Mucosa of descending colon (tissue), 3 donors: ENCODE measurements at regions not wholly inside any gene's neighbourhood (a gene's known extent, or its start where the extent isn't known, plus 50 kb on each side); places are given as distances from the start of the nearest gene placed in this dataset.

ENCODE experiments used
- ATAC-seq: fragments of 200-7000 bp; cut with Tn5 transposase; one replicate; pipeline ENCODE4 v1.9.1; 2020; ENCODE audit warnings: mild to moderate bottlenecking, moderate library complexity
- DNase-seq, 3 donors: peaks; one replicate each; pipeline ENCODE4 v3.0.0-alpha.2; 2020
- H3K36me3 ChIP-seq: fragments of 200-600 bp; one replicate; pipeline ENCODE4 v1.8.0; 2021; ENCODE audit warnings: low read depth, mild to moderate bottlenecking
- H3K4me1 ChIP-seq: fragments of 200-600 bp; one replicate; pipeline ENCODE4 v1.8.0; 2021; ENCODE audit warnings: low read depth, mild to moderate bottlenecking
- H3K4me3 ChIP-seq: fragments of 200-600 bp; one replicate; pipeline ENCODE4 v1.8.0; 2021; ENCODE audit warnings: mild to moderate bottlenecking
- H3K9me3 ChIP-seq: fragments of 200-600 bp; one replicate; pipeline ENCODE4 v1.8.0; 2021; ENCODE audit warnings: mild to moderate bottlenecking
- intact Hi-C, 2 donors: fragments of 100-400 bp; cut with DNase I in 1 of 2; cut with micrococcal nuclease in 1 of 2; formaldehyde crosslinking; loops; one replicate each; pipeline versions ENCODE4 v1.11.0 to v1.11.1; 2022; cut with DNase I, micrococcal nuclease
- TF ChIP-seq, protein P1 (sequence below): fragments of 200-600 bp; IDR thresholded peaks from one replicate; pipeline ENCODE4 v1.8.0; 2022; ENCODE audit warnings: antibody characterized with exemption, mild to moderate bottlenecking
- donor health status: DM: no; HTN: no; CAD: no; lungs with moderate emphysema.
- donor health status: DM: no; HTN: no; CAD: no.
- donor health status: DM: no; HTN: yes; CAD: no.

DNA sequence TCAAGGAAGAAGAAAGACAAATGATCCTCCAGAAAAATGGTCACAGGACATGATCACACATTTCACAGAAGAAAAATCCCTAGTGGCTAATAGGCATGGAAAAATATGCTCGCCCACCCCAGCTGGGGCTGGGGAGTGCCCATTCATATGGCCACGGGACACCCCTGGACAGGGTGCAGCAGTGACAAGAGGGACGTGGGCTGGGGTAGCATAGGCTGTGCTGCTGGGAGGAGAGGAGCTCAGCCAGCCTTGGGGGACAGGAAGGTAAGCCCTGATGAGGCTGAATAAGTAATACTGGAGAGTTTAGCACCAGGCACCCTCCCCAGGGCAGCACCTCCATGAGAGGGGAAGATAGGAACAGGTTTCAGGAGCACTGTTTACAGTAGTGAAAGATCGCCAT lies 254.9 kb upstream of the HS6ST1 start:
- intact Hi-C loops, result no loop called here
- DNase-seq, result no peak

DNA sequence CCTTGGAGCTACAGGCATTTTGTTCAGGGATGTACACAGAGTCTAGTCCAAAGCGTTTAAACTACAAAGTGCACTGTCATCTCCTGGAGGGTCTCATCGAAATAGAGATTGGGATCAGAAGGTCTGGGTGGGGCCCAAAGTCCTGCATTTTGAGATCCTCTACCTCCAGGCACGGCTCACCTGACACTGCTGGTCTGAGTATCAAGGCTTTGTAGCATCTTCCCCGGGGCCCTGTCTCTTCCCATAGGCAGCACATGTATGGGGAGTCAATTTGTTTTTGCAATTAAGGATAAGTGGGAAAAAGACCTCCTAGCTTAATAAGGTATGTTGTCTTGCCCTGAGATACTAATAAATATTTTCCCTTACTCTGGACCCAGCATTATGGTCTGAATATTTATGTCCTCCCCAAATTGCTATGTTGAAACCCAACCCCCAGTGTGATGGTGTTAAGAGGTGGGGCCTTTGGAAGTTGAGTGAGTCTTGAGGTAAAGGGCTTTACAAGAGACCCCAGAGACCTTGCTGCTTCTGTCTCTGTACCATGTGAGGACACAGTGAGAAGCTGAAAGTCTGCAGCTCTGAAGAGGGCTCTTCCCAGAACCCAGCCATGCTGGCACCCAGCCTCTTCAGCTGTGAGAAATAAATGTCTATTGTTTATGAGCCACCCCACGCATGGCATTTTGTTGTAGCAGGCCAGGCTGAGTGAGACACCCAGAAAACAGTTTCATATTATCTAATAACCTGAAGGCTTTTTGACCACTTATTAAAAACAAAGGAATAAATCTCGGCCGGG lies 258.7 kb upstream of the HS6ST1 start:
- DNase-seq (no peak), ATAC-seq (no peak)
- TF ChIP-seq, protein P1, sequence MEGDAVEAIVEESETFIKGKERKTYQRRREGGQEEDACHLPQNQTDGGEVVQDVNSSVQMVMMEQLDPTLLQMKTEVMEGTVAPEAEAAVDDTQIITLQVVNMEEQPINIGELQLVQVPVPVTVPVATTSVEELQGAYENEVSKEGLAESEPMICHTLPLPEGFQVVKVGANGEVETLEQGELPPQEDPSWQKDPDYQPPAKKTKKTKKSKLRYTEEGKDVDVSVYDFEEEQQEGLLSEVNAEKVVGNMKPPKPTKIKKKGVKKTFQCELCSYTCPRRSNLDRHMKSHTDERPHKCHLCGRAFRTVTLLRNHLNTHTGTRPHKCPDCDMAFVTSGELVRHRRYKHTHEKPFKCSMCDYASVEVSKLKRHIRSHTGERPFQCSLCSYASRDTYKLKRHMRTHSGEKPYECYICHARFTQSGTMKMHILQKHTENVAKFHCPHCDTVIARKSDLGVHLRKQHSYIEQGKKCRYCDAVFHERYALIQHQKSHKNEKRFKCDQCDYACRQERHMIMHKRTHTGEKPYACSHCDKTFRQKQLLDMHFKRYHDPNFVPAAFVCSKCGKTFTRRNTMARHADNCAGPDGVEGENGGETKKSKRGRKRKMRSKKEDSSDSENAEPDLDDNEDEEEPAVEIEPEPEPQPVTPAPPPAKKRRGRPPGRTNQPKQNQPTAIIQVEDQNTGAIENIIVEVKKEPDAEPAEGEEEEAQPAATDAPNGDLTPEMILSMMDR, result no peak
- no peaks in the 10 kb centered on the region for H3K9me3 ChIP-seq
- no peaks in the 10 kb centered on the region for H3K36me3 ChIP-seq
- no peak overlapping the region for H3K4me3 ChIP-seq
- H3K4me1 ChIP-seq, result no peaks in the 10 kb centered on the region
- intact Hi-C loops, result no loop called here

More for the DNA sequence above, 254.9 kb upstream of the HS6ST1 start:
- H3K36me3 ChIP-seq, result no peaks in the 10 kb centered on the region
- no peak for ATAC-seq
- H3K4me3 ChIP-seq, result no peak overlapping the region
- TF ChIP-seq, protein P1, result no peak
- H3K9me3 ChIP-seq, result no peaks in the 10 kb centered on the region
- no peaks in the 10 kb centered on the region for H3K4me1 ChIP-seq

DNA sequence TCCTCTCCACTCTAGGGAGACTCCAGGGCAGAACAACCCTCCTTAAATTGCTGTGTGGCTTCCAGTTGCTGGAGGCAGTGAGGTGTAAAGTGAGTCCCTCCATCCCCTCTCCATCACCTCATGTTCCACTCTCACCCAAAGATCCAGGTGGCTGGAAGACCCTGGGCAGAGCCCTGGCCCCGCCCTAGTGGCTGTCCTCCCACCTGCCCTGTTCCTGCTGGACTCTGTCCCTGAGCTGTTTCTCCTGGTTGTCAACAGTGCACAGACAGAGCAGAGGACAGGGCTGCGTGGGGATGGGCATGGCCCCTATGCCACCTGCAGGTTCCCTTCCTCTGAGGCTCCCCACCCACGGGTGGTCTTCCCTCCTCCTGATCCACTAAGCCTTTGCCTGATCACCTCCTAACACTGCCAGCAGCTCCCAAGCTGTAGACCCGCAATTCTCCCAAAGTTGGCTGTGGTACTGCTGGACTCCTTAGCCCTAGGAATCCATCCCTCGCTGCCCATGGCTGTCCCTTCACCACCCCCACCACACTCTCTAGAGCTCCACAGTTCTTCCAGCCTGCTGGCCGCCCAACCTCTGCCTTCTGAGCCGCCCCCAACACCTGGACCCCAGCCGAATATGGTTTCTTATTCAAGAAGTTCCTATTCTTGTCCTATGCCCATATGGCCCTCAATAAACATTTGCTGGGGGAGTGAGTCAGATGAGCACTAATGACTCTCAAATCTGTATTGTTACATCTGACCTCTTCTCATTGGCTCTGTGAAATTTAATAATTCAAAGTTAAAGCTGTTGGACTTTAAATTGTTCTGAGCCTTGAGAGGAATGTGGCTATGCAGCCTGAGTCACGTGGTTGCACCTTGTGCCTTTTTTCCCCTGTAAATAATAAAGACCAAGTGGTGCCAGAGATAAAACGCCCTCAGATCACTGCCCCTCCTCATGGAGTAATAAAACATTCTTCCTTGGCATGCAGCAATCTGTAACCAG lies 260.0 kb upstream of the HS6ST1 start:
- H3K4me1 ChIP-seq, result no peaks in the 10 kb centered on the region
- intact Hi-C loops, result no loop called here
- TF ChIP-seq, protein P1, result no peak
- no peaks in the 10 kb centered on the region for H3K36me3 ChIP-seq
- DNase-seq (no peak), ATAC-seq (no peak)
- H3K9me3 ChIP-seq, result no peaks in the 10 kb centered on the region
- no peak overlapping the region for H3K4me3 ChIP-seq

DNA sequence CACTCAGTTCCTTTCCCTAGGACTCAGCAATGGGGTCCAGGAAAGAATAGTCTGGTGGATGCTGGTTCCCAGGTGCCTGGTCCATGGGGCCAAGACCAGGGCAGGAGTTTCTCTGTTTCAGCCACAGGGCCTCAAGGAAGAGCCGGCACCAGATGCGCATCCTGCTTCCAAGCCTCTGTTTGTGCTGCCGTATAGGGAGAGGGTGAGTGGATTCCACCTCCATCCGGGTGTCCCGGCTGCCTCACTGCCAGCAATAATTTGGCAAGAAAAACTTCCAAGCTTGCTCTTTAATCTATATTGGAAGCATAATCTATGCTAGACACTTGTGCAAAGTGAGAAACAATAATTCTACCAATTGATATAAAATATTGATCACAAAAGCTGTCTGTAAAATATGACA lies 261.2 kb upstream of the HS6ST1 start:
- Histone ChIP-seq H3K4me3 (no peak overlapping the region), H3K9me3 (no peaks in the 10 kb centered on the region), H3K4me1 (no peaks in the 10 kb centered on the region), H3K36me3 (no peaks in the 10 kb centered on the region)
- DNase-seq (no peak), ATAC-seq (no peak)
- TF ChIP-seq, protein P1, result no peak
- intact Hi-C loops, result no loop called here

DNA sequence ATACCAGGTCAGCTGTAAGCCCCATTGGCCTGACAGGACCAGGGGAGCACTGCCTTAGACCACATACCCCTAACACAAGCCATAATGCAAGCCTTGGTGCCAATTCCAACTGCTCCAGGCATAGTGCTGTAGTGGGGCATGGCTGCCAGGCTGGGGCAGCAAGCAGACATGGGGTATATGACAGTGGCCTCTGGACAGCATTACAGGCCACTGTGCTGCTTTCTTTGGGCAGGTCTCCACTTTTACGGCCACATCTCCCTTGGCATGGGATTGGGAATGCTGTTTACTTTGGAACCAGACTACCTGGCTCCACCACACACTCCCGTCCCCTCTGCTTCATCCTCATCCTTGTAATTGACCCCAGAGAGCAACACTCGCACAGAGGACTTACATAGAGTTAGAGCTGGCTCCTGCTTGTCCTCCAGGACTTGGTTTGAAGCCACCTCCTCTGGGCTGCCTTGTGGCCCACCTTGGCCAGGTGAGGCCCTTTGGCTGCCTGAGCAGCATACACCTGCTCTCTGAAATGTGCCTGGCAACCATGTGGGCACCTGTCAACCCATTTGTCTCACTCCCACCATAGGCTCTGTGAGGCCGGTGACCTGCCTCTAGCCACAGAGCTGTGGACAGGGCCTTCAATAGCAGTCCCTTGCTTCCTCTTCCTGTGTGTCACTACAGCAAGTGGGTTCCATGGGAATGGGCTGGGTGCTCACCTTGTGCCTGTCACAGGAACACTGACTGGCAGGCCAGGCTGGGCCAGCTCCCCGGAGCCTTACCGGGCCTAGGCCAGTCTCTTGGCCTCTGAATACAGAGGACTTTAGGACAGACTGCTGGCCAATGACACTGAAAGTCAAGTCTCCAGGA lies 262.6 kb upstream of the HS6ST1 start:
- Histone ChIP-seq H3K9me3 (no peaks in the 10 kb centered on the region), H3K4me3 (no peak overlapping the region), H3K4me1 (no peaks in the 10 kb centered on the region), H3K36me3 (no peaks in the 10 kb centered on the region)
- TF ChIP-seq, protein P1, result no peak
- DNase-seq, result no peak
- intact Hi-C loops, result no loop called here
- ATAC-seq, result peak; percentile 12
